ENCODE measurements at regions not wholly inside any gene's neighbourhood (a gene's known extent, or its start where the extent isn't known, plus 50 kb on each side); places are given as distances from the start of the nearest gene placed in this dataset.

GRCh38 chr2:6441800-6442199 lies 423.9 kb downstream of the CMPK2 start:
- CTCF ChIA-PET, result no interaction called here
- no peak for ATAC-seq
- intact Hi-C loops (cut with micrococcal nuclease; ENCODE audit: unreplicated experiment), result no loop called here

DNA sequence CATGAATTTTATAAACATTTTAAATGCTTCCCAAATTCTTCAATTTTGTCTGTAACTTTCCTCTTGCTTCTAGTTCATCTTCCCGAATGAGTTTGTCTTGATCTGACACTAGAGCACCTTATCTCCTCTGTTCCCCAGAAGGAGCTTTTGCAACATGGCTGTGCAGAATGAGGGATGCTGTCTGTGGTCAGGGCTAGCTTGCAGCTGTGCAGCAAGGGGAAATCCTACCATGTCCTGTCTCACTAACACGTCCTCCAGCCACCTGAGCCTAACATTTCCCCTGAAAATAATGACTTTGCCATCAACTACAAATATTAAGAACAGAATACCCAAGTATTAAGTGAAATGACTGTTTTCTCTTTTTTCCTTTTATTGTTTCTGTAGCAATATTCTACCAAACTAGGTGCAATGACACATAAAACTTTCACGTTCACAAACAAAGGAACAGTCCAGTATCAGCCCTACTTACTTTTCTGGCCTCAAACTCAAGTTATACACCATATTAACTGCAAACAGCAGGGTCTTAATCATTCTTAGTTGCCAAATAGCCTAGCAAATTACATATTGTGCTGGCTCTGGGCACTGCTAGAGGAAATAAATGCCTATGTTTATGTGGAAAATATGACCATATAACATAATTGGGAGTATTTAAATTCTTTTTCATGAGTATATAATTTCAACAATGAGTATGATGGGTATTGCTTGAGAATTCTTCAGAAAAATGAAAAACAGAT lies 423.3 kb downstream of the CMPK2 start:
- no peak for ATAC-seq

More at GRCh38 chr2:6441800-6442199, 423.9 kb downstream of the CMPK2 start:
- BruUV-seq (replicated peaks), result no TSS peak
- in situ Hi-C loops (cut with HindIII; ENCODE audit: low pct_unique_long_range_greater_than_20kb, low sequenced_read_pairs), result no loop called here
- no peak for TF ChIP-seq SIN3A (IDR thresholded peaks at IDR 0.05; ENCODE audit: borderline replicate concordance, insufficient read depth, low read depth, low read length)
- TF ChIP-seq, protein P1, sequence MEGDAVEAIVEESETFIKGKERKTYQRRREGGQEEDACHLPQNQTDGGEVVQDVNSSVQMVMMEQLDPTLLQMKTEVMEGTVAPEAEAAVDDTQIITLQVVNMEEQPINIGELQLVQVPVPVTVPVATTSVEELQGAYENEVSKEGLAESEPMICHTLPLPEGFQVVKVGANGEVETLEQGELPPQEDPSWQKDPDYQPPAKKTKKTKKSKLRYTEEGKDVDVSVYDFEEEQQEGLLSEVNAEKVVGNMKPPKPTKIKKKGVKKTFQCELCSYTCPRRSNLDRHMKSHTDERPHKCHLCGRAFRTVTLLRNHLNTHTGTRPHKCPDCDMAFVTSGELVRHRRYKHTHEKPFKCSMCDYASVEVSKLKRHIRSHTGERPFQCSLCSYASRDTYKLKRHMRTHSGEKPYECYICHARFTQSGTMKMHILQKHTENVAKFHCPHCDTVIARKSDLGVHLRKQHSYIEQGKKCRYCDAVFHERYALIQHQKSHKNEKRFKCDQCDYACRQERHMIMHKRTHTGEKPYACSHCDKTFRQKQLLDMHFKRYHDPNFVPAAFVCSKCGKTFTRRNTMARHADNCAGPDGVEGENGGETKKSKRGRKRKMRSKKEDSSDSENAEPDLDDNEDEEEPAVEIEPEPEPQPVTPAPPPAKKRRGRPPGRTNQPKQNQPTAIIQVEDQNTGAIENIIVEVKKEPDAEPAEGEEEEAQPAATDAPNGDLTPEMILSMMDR (IDR thresholded peaks at IDR 0.05), result no peak
- no peak for TF ChIP-seq POLR2AphosphoS5 (IDR thresholded peaks at IDR 0.05; ENCODE audit: low read depth, low read length)
- TF ChIP-seq, protein P2, sequence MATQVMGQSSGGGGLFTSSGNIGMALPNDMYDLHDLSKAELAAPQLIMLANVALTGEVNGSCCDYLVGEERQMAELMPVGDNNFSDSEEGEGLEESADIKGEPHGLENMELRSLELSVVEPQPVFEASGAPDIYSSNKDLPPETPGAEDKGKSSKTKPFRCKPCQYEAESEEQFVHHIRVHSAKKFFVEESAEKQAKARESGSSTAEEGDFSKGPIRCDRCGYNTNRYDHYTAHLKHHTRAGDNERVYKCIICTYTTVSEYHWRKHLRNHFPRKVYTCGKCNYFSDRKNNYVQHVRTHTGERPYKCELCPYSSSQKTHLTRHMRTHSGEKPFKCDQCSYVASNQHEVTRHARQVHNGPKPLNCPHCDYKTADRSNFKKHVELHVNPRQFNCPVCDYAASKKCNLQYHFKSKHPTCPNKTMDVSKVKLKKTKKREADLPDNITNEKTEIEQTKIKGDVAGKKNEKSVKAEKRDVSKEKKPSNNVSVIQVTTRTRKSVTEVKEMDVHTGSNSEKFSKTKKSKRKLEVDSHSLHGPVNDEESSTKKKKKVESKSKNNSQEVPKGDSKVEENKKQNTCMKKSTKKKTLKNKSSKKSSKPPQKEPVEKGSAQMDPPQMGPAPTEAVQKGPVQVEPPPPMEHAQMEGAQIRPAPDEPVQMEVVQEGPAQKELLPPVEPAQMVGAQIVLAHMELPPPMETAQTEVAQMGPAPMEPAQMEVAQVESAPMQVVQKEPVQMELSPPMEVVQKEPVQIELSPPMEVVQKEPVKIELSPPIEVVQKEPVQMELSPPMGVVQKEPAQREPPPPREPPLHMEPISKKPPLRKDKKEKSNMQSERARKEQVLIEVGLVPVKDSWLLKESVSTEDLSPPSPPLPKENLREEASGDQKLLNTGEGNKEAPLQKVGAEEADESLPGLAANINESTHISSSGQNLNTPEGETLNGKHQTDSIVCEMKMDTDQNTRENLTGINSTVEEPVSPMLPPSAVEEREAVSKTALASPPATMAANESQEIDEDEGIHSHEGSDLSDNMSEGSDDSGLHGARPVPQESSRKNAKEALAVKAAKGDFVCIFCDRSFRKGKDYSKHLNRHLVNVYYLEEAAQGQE (IDR thresholded peaks at IDR 0.05; ENCODE audit: insufficient read depth in 1 of 2, low read depth in 2 of 2, low read length in 1 of 2), result no peak
- no peak for TF ChIP-seq TCF7L2 (IDR thresholded peaks at IDR 0.05; ENCODE audit: low read depth, low read length)
- H3K4me3 ChIP-seq (ENCODE audit: low read depth in 2 of 2, low read length in 2 of 2), result no peak overlapping the region
- DNase-seq (ENCODE audit: low read depth, low spot score), result no peak
- H3K9me3 ChIP-seq (ENCODE audit: control insufficient read depth, insufficient read depth, low read depth, low read length), result no peaks in the 10 kb centered on the region
- H3K27me3 ChIP-seq (ENCODE audit: control insufficient read depth, insufficient read depth, low read length), result no peaks in the 10 kb centered on the region
- POLR2A ChIA-PET, result no interaction called here
- no peak overlapping the region for H3K27ac ChIP-seq (ENCODE audit: low read length)
- H3K36me3 ChIP-seq (ENCODE audit: control insufficient read depth, insufficient read depth, low read length), result no peaks in the 10 kb centered on the region
- no peaks in the 10 kb centered on the region for H3K4me1 ChIP-seq (ENCODE audit: control insufficient read depth, insufficient read depth, low read length)

More for the DNA sequence above, 423.3 kb downstream of the CMPK2 start:
- no peaks in the 10 kb centered on the region for H3K4me1 ChIP-seq (ENCODE audit: control insufficient read depth, insufficient read depth, low read length)
- ChIA-PET CTCF (no interaction called here), POLR2A (no interaction called here)
- no peak overlapping the region for H3K4me3 ChIP-seq (ENCODE audit: low read depth in 2 of 2, low read length in 2 of 2)
- no peaks in the 10 kb centered on the region for H3K27me3 ChIP-seq (ENCODE audit: control insufficient read depth, insufficient read depth, low read length)
- no peaks in the 10 kb centered on the region for H3K36me3 ChIP-seq (ENCODE audit: control insufficient read depth, insufficient read depth, low read length)
- no peak overlapping the region for H3K27ac ChIP-seq (ENCODE audit: low read length)
- in situ Hi-C loops (cut with HindIII; ENCODE audit: low pct_unique_long_range_greater_than_20kb, low sequenced_read_pairs) (no loop called here), intact Hi-C loops (cut with micrococcal nuclease; ENCODE audit: unreplicated experiment) (no loop called here)
- no peaks in the 10 kb centered on the region for H3K9me3 ChIP-seq (ENCODE audit: control insufficient read depth, insufficient read depth, low read depth, low read length)
- no peak for DNase-seq (ENCODE audit: low read depth, low spot score)
- TF ChIP-seq SIN3A (IDR thresholded peaks at IDR 0.05; ENCODE audit: borderline replicate concordance, insufficient read depth, low read depth, low read length), result no peak
- no peak for TF ChIP-seq POLR2AphosphoS5 (IDR thresholded peaks at IDR 0.05; ENCODE audit: low read depth, low read length)
- TF ChIP-seq, protein P1 (IDR thresholded peaks at IDR 0.05), result no peak
- TF ChIP-seq, protein P2 (IDR thresholded peaks at IDR 0.05; ENCODE audit: insufficient read depth in 1 of 2, low read depth in 2 of 2, low read length in 1 of 2), result no peak
- TF ChIP-seq TCF7L2 (IDR thresholded peaks at IDR 0.05; ENCODE audit: low read depth, low read length), result no peak
- BruUV-seq (replicated peaks), result no TSS peak
